CD4-positive, alpha-beta T cell (primary cell): ENCODE measurements at regions not wholly inside any gene's neighbourhood (a gene's known extent, or its start where the extent isn't known, plus 50 kb on each side); places are given as distances from the start of the nearest gene placed in this dataset.

Experiments
- ATAC-seq: fragments of 200-7000 bp; cut with Tn5 transposase; one replicate; pipeline ENCODE4 v1.10.0; 2022; ENCODE audit warnings: mild to moderate bottlenecking; ENCODE audit not compliant: poor library complexity
- CTCF ChIA-PET: fragments of 350-600 bp; sonication (Branson Sonifier 250); formaldehyde crosslinking; loops from one replicate; lab custom pipeline; 2021; ENCODE audit warnings: antibody characterized with exemption, inconsistent platforms; lab: Charles Lee
- POLR2A ChIA-PET: fragments of 350-600 bp; sonication (Branson Sonifier 250); formaldehyde crosslinking; loops from one replicate; lab custom pipeline; 2021; ENCODE audit warnings: antibody characterized with exemption, inconsistent platforms; lab: Charles Lee
- DNase-seq, 14 experiments: peaks; one replicate each; pipeline ENCODE4 v3.0.0-alpha.2; 2013 to 2020; ENCODE audit warnings: mixed read lengths in 2 of 14
- H3K27ac ChIP-seq, 2 donors: one replicate each; pipeline versions ENCODE4 v1.5.1 to v1.7.0; 2013; ENCODE audit warnings: low read length in 2 of 2, low read depth in 1 of 2, mild to moderate bottlenecking in 1 of 2
- H3K27me3 ChIP-seq, 2 experiments: 1 replicate in 1 of 2; 2 replicates in 1 of 2; pipeline versions ENCODE4 v1.6.1 to v1.7.0; 2013; ENCODE audit warnings: low read length in 2 of 2, control low read depth in 1 of 2, mild to moderate bottlenecking in 1 of 2, moderate library complexity in 1 of 2; ENCODE audit not compliant: insufficient read depth in 2 of 2, control insufficient read depth in 1 of 2
- H3K36me3 ChIP-seq: one replicate; pipeline ENCODE4 v1.6.1; 2013; ENCODE audit warnings: low read length, control low read depth; ENCODE audit not compliant: insufficient read depth
- H3K4me1 ChIP-seq: one replicate; pipeline ENCODE4 v1.6.1; 2013; ENCODE audit warnings: low read length, control low read depth; ENCODE audit not compliant: insufficient read depth
- H3K4me3 ChIP-seq: one replicate; pipeline ENCODE4 v1.5.1; 2013; ENCODE audit warnings: mild to moderate bottlenecking, low read length, moderate library complexity
- H3K9me3 ChIP-seq, 2 experiments: 1 replicate in 1 of 2; 2 replicates in 1 of 2; pipeline versions ENCODE4 v1.6.1 to v1.7.0; 2013; ENCODE audit warnings: low read length in 2 of 2, mild to moderate bottlenecking in 2 of 2, control low read depth in 1 of 2, moderate library complexity in 1 of 2; ENCODE audit not compliant: control insufficient read depth in 1 of 2, insufficient read depth in 1 of 2
- H3K27ac Mint-ChIP-seq: one replicate; pipeline ENCODE4 v1.8.0; 2020; ENCODE audit warnings: mixed read lengths
- H3K27me3 Mint-ChIP-seq: one replicate; pipeline ENCODE4 v1.8.0; 2021; ENCODE audit warnings: mixed read lengths
- H3K36me3 Mint-ChIP-seq: one replicate; pipeline ENCODE4 v1.8.0; 2021; ENCODE audit warnings: low read depth, mixed read lengths
- H3K4me1 Mint-ChIP-seq: one replicate; pipeline ENCODE4 v1.8.0; 2021; ENCODE audit warnings: low read depth, mixed read lengths
- H3K4me3 Mint-ChIP-seq: one replicate; pipeline ENCODE4 v1.8.0; 2020; ENCODE audit warnings: mild to moderate bottlenecking, mixed read lengths
- H3K9me3 Mint-ChIP-seq: one replicate; pipeline ENCODE4 v1.8.0; 2020; ENCODE audit warnings: mixed read lengths
- CTCF ChIP-seq: fragments of 200-600 bp; IDR thresholded peaks from one replicate; pipeline ENCODE4 v1.8.0; 2022; ENCODE audit warnings: antibody characterized with exemption, mild to moderate bottlenecking
- intact Hi-C, 2 experiments: fragments of 100-400 bp; cut with DNase I in 1 of 2; cut with micrococcal nuclease in 1 of 2; formaldehyde crosslinking; loops; one replicate each; pipeline versions ENCODE4 v1.15.1 to v1.9.0; 2023 to 2025; cut with DNase I, micrococcal nuclease

GRCh38 chr2:237200462-237200861, 114.8 kb downstream of the COPS8 start:
- Histone ChIP-seq H3K36me3 (no peaks in the 10 kb centered on the region), H3K9me3 (no peaks in the 10 kb centered on the region), H3K4me3 (no peak overlapping the region), H3K27ac (no peak overlapping the region), H3K27me3 (no peaks in the 10 kb centered on the region), H3K4me1 (no peaks in the 10 kb centered on the region)
- ChIA-PET POLR2A (no interaction called here), CTCF (no interaction called here)
- H3K4me1 Mint-ChIP-seq: no peaks in the 10 kb centered on the region
- intact Hi-C loops: no loop called here
- ATAC-seq (no peak), DNase-seq (no peak)
- no peak overlapping the region for H3K27ac Mint-ChIP-seq
- no peaks in the 10 kb centered on the region for H3K9me3 Mint-ChIP-seq
- H3K4me3 Mint-ChIP-seq: no peak overlapping the region
- no peaks in the 10 kb centered on the region for H3K36me3 Mint-ChIP-seq
- H3K27me3 Mint-ChIP-seq: peaks cover 6% of the 10 kb centered on the region
- TF ChIP-seq CTCF: no peak

GRCh38 chr2:237201461-237202287, 116.0 kb downstream of the COPS8 start:
- Mint-ChIP-seq H3K4me3 (no peak overlapping the region), H3K4me1 (no peaks in the 10 kb centered on the region), H3K36me3 (no peaks in the 10 kb centered on the region), H3K9me3 (no peaks in the 10 kb centered on the region), H3K27me3 (peaks cover 11% of the 10 kb centered on the region), H3K27ac (no peak overlapping the region)
- no peak for DNase-seq
- POLR2A ChIA-PET: no interaction called here
- no peaks in the 10 kb centered on the region for H3K9me3 ChIP-seq
- ATAC-seq: no peak
- no peak for TF ChIP-seq CTCF
- H3K27me3 ChIP-seq: no peaks in the 10 kb centered on the region
- no peaks in the 10 kb centered on the region for H3K4me1 ChIP-seq
- intact Hi-C loops: no loop called here
- no peak overlapping the region for H3K4me3 ChIP-seq
- no peaks in the 10 kb centered on the region for H3K36me3 ChIP-seq
- CTCF ChIA-PET: no interaction called here
- no peak overlapping the region for H3K27ac ChIP-seq

- intact Hi-C loops: no loop called here
- no peaks in the 10 kb centered on the region for H3K9me3 Mint-ChIP-seq
- H3K4me1 Mint-ChIP-seq: no peaks in the 10 kb centered on the region
- ATAC-seq (no peak), DNase-seq (no peak)
- no peaks in the 10 kb centered on the region for H3K4me1 ChIP-seq
- H3K9me3 ChIP-seq: no peaks in the 10 kb centered on the region
- H3K27me3 Mint-ChIP-seq: peaks cover 18% of the 10 kb centered on the region
- ChIA-PET CTCF (no interaction called here), POLR2A (no interaction called here)
- no peak for TF ChIP-seq CTCF
- H3K27ac Mint-ChIP-seq: no peak overlapping the region
- H3K36me3 ChIP-seq: no peaks in the 10 kb centered on the region
- H3K4me3 Mint-ChIP-seq: no peak overlapping the region
- H3K27ac ChIP-seq: no peak overlapping the region
- H3K4me3 ChIP-seq: no peak overlapping the region
- H3K27me3 ChIP-seq: no peaks in the 10 kb centered on the region
- H3K36me3 Mint-ChIP-seq: no peaks in the 10 kb centered on the region
These were observed 116.8 kb downstream of the COPS8 start for GRCh38 chr2:237202288-237203030.
